Duodenal mucosa (tissue), 2 donors: ENCODE measurements at regions not wholly inside any gene's neighbourhood (a gene's known extent, or its start where the extent isn't known, plus 50 kb on each side); places are given as distances from the start of the nearest gene placed in this dataset.

Experiments used
- H3K27ac ChIP-seq: one replicate; pipeline ENCODE4 v1.7.0; 2013; ENCODE audit warnings: low read depth, low read length
- H3K27me3 ChIP-seq, 2 donors: one replicate each; pipeline ENCODE4 v1.7.0; 2013; ENCODE audit warnings: low read length in 2 of 2, control low read depth in 1 of 2; ENCODE audit not compliant: insufficient read depth in 2 of 2, control insufficient read depth in 1 of 2
- H3K36me3 ChIP-seq, 2 donors: one replicate each; pipeline ENCODE4 v1.7.0; 2013; ENCODE audit warnings: low read length in 2 of 2, control low read depth in 1 of 2; ENCODE audit not compliant: insufficient read depth in 2 of 2, control insufficient read depth in 1 of 2
- H3K4me1 ChIP-seq, 2 donors: one replicate each; pipeline ENCODE4 v1.7.0; 2013; ENCODE audit warnings: low read length in 2 of 2, control low read depth in 1 of 2; ENCODE audit not compliant: insufficient read depth in 2 of 2, control insufficient read depth in 1 of 2
- H3K4me3 ChIP-seq, 2 donors: one replicate each; pipeline ENCODE4 v1.7.0; 2013; ENCODE audit warnings: low read length in 2 of 2, low read depth in 1 of 2
- H3K9ac ChIP-seq, 2 donors: one replicate each; pipeline ENCODE4 v1.7.0; 2013; ENCODE audit warnings: low read length in 2 of 2, low read depth in 1 of 2
- H3K9me3 ChIP-seq, 2 donors: one replicate each; pipeline ENCODE4 v1.7.0; 2013; ENCODE audit warnings: low read length in 2 of 2, control low read depth in 1 of 2; ENCODE audit not compliant: control insufficient read depth in 1 of 2

DNA sequence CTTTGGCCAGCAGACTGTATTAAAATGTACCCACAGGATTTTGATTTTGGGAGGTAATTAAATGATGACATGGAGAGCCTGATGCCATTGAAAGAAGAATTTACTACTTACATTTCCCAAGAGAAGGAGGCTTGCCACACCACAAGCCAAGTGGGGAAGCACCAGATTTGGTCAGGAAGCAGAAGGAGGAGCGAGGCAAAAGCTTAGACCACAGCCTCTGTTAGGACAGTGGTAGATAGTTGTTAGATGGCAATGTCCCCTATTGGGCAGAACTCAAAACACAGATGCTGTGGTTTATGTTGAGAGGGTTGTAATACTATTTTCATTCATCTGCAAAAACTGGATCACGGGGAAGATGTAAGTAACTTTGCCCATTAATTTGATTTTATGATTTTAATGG, 709.4 kb downstream of the VRK1 start:
- no peaks in the 10 kb centered on the region for H3K27me3 ChIP-seq

GRCh38 chr14:97513891-97514290, 716.7 kb downstream of the VRK1 start:
- H3K4me1 ChIP-seq: no peaks in the 10 kb centered on the region
- H3K9ac ChIP-seq: no peak overlapping the region
- H3K36me3 ChIP-seq: no peaks in the 10 kb centered on the region
- H3K27me3 ChIP-seq: no peaks in the 10 kb centered on the region
- H3K27ac ChIP-seq: no peak overlapping the region
- no peaks in the 10 kb centered on the region for H3K9me3 ChIP-seq
- H3K4me3 ChIP-seq: no peak overlapping the region

More for the DNA sequence above, 709.4 kb downstream of the VRK1 start:
- H3K9ac ChIP-seq: no peak overlapping the region
- H3K9me3 ChIP-seq: no peaks in the 10 kb centered on the region
- no peaks in the 10 kb centered on the region for H3K4me1 ChIP-seq
- no peak overlapping the region for H3K4me3 ChIP-seq
- no peaks in the 10 kb centered on the region for H3K36me3 ChIP-seq
- H3K27ac ChIP-seq: no peak overlapping the region

DNA sequence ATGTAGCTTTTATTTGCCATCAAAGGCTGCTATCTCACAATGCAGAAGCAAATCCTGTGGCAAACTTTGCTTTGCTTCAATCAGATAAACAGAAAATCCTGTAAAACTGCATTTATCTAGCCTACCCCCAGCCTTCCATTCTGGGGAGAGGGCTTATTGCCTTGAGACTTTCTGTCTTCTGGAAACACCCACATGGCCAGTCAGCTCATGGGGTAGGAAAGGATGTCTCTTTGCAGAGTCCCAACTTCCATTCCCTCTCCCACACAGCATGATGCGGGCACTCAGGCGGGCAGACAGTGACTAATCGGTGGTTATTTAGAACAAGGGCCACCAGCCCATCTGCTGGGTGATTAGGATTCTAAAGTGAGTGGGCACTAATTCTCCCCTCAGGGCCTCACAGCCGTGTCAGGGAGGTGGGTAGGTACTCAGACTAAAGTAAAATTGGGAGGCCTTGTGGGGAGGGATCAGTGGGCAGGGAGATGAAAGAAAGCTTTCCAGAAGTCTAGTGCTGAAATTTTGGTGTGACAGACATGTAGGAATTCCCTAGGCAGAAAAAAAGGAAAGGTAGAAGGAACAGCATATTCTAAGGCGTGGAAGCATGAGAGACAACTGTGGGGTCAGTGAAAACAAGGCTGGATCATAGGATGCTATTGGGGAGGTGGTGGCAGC, 720.5 kb downstream of the VRK1 start:
- Histone ChIP-seq H3K9ac (no peak overlapping the region), H3K27me3 (no peaks in the 10 kb centered on the region), H3K27ac (no peak overlapping the region), H3K9me3 (no peaks in the 10 kb centered on the region), H3K4me3 (no peak overlapping the region), H3K36me3 (no peaks in the 10 kb centered on the region), H3K4me1 (no peaks in the 10 kb centered on the region)

DNA sequence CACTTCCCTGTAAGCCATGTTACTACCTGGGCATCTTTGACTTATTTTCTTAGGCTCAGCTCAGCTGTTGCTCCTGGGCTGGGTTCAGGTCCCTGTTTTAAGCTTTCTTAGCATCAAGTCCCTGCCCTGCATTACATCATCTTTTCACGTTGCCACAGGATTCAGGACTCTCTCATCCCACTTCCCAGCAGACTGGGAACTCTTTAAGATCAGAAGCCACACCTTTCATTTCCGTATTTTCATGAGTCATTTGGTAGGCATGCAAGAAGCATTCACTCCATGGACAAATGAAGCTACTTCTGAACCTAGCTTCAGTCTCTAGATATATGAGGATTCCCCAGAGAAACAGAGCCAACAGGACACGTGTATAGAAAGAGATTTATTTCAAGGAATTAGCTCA, 726.8 kb downstream of the VRK1 start:
- Histone ChIP-seq H3K9ac (no peak overlapping the region), H3K9me3 (no peaks in the 10 kb centered on the region), H3K27ac (no peak overlapping the region), H3K27me3 (no peaks in the 10 kb centered on the region), H3K4me3 (no peak overlapping the region), H3K4me1 (no peaks in the 10 kb centered on the region), H3K36me3 (no peaks in the 10 kb centered on the region)

DNA sequence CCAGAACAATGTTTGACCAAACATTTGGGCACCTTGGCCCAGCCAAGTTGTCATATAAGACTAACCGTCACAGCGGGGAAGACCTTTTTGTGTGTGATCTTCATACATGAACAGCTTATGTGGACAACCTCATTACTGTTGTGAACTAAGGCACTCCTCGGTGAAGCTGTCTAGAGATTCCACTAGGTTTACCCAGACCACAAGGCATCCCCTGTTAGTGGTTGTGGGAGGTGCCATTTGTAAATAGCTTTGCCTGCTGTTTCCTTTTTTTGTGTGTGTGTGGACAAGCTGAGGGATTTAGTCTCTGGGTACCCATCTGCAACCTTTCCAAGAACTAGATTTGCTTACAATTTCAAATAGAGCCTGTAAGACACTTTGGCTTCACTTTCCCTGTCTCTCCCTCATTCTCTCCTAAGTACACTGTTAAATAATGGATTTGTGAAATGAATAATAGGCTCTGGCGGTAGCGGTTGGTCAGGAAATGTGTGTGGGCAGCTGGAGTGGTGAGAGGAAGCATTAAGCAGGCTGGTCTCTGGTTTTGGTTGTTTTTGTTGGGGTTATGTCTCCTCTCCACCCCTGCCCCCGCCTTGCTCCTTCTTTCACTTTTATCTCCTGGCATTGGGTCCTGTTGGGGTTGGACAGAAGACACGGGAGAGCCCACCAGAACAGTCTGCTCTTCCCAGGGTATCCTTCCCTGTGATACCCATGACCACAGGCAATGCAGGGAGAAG, 727.6 kb downstream of the VRK1 start:
- Histone ChIP-seq H3K4me1 (no peaks in the 10 kb centered on the region), H3K9me3 (no peaks in the 10 kb centered on the region), H3K9ac (no peak overlapping the region), H3K36me3 (no peaks in the 10 kb centered on the region), H3K27ac (no peak overlapping the region), H3K27me3 (no peaks in the 10 kb centered on the region), H3K4me3 (no peak overlapping the region)

DNA sequence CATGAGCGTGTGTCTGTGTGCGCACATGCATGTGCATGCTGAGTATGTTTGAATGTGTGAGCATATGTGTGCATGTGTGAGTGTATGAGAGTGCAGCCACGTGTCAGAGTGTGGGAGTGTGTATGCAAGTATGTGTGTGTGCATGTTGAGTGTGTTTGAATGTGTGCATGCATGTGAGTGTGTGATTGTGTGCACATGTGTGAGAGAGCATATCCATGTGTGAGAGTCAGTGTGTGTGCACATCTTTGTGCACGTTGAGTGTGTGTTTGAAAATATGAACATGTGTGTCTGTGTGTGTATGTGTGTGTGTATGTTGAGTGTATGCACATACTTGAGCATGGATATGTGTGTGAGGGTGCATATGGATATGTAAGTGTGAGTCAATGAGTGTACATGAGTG, 730.8 kb downstream of the VRK1 start:
- Histone ChIP-seq H3K9me3 (no peaks in the 10 kb centered on the region), H3K4me1 (no peaks in the 10 kb centered on the region), H3K27me3 (no peaks in the 10 kb centered on the region), H3K9ac (no peak overlapping the region), H3K36me3 (no peaks in the 10 kb centered on the region), H3K4me3 (no peak overlapping the region), H3K27ac (no peak overlapping the region)

GRCh38 chr14:97532052-97532451, 734.9 kb downstream of the VRK1 start:
- no peak overlapping the region for H3K9ac ChIP-seq
- no peak overlapping the region for H3K4me3 ChIP-seq
- no peaks in the 10 kb centered on the region for H3K4me1 ChIP-seq

DNA sequence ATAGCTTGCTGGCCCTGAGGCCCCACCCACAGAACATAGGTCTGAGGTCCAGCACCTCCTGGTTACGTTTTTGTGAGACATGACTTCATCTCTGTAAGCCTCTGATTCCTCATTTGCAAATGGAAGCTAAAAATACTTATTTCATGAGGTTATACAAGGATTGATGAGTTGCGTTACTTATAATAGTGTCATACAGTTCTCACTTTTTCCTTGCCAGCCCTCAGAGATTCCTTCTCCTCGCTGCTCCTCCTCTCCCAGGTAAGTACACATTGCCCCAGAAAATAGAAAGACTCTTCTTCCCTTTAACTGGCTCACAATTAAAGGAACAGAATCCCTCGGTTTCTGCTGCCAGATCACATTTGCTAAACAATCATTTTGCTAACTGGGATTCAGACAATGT, 739.2 kb downstream of the VRK1 start:
- no peak overlapping the region for H3K4me3 ChIP-seq
- H3K4me1 ChIP-seq: no peaks in the 10 kb centered on the region
- no peaks in the 10 kb centered on the region for H3K9me3 ChIP-seq
- no peaks in the 10 kb centered on the region for H3K36me3 ChIP-seq
- no peak overlapping the region for H3K27ac ChIP-seq
- no peaks in the 10 kb centered on the region for H3K27me3 ChIP-seq
- no peak overlapping the region for H3K9ac ChIP-seq

More at GRCh38 chr14:97532052-97532451, 734.9 kb downstream of the VRK1 start:
- no peaks in the 10 kb centered on the region for H3K9me3 ChIP-seq
- H3K27ac ChIP-seq: no peak overlapping the region
- H3K36me3 ChIP-seq: no peaks in the 10 kb centered on the region
- no peaks in the 10 kb centered on the region for H3K27me3 ChIP-seq

DNA sequence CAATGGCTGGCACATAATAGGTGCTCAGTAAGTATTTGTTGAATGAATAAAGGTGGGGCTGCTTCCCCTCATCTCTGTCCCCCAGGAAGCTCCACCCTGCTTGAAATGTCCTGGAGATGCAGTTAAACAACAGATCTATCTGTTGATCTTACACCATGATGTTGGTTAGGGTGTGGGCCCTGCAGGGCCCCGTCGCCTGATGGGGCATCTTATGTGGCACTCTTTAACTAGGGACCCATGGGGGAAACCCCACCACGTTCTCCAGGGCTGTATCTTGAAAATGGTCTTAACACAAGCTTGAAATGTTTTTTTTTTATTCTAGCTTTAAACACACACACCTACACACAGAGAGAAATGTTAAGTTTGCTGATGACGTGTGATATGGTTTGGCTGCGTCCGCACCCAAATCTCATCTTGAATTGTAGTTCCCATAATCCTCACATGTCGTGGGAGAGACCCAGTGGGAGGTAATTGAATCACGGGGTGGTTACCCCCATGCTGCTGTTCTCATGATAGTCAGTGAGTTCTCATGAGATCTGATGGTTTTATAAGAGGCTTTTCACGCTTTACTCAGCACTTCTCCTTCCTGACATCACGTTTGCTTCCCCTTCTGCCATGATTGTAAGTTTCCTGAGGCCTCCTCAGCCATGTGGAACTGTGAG, 741.7 kb downstream of the VRK1 start:
- Histone ChIP-seq H3K4me3 (no peak overlapping the region), H3K27me3 (no peaks in the 10 kb centered on the region), H3K4me1 (no peaks in the 10 kb centered on the region), H3K36me3 (no peaks in the 10 kb centered on the region), H3K27ac (no peak overlapping the region), H3K9ac (no peak overlapping the region), H3K9me3 (no peaks in the 10 kb centered on the region)

GRCh38 chr14:97539411-97539795, 742.2 kb downstream of the VRK1 start:
- no peak overlapping the region for H3K27ac ChIP-seq
- no peaks in the 10 kb centered on the region for H3K9me3 ChIP-seq
- no peaks in the 10 kb centered on the region for H3K27me3 ChIP-seq
- H3K36me3 ChIP-seq: no peaks in the 10 kb centered on the region
- H3K4me3 ChIP-seq: no peak overlapping the region
- H3K9ac ChIP-seq: no peak overlapping the region
- no peaks in the 10 kb centered on the region for H3K4me1 ChIP-seq
